GM23338 (cell line): ENCODE measurements at regions not wholly inside any gene's neighbourhood (a gene's known extent, or its start where the extent isn't known, plus 50 kb on each side); places are given as distances from the start of the nearest gene placed in this dataset.
"Not testable (repeated sequence)": the region's sequence is repeated elsewhere in the genome, so short reads cannot be mapped to it uniquely, and the experiment has no call there.

ENCODE experiments used
- CREB1 ChIP-seq: fragments of 250-450 bp; sonication (Bioruptor Pico); IDR thresholded peaks from 2 replicates; pipeline ENCODE4 v1.5.0; 2020; ENCODE audit warnings: low read depth, mild to moderate bottlenecking, moderate library complexity
- EZH2 ChIP-seq: fragments of 200-600 bp; sonication (generic); IDR thresholded peaks from one replicate; pipeline ENCODE4 v1.8.0; 2017; ENCODE audit warnings: antibody characterized with exemption, mild to moderate bottlenecking, low read depth; ENCODE audit not compliant: unreplicated experiment
- EZH2phosphoT487 ChIP-seq: fragments of 200-600 bp; sonication (generic); IDR thresholded peaks from one replicate; pipeline ENCODE4 v1.8.1; 2018; ENCODE audit warnings: antibody characterized with exemption; ENCODE audit not compliant: unreplicated experiment
- NANOG ChIP-seq: IDR thresholded peaks from 2 replicates; pipeline ENCODE4 v1.6.1; 2016; ENCODE audit warnings: antibody characterized with exemption, borderline replicate concordance
- POLR2AphosphoS5 ChIP-seq: IDR thresholded peaks from 2 replicates; pipeline ENCODE4 v1.6.1; 2016; ENCODE audit warnings: antibody characterized with exemption, low read depth
- ZNF331 ChIP-seq: fragments of 250-450 bp; sonication (Bioruptor Pico); IDR thresholded peaks from 2 replicates; pipeline ENCODE4 v1.5.0; 2020; ENCODE audit warnings: low read depth, mild to moderate bottlenecking, moderate library complexity
- TF ChIP-seq, protein P1 (sequence below): IDR thresholded peaks from one replicate; pipeline ENCODE4 v1.6.1; 2018; ENCODE audit warnings: antibody characterized with exemption; ENCODE audit not compliant: unreplicated experiment
- TF ChIP-seq, protein P2 (sequence below), 2 experiments: fragments of 200-600 bp in 1 of 2; sonication (generic) in 1 of 2; conservative IDR thresholded peaks; 2 replicates each; pipeline versions ENCODE4 v1.5.1 to v1.6.1; 2016 to 2017; ENCODE audit warnings: antibody characterized with exemption in 2 of 2, low read depth in 2 of 2, mild to moderate bottlenecking in 2 of 2, moderate library complexity in 1 of 2
- TF ChIP-seq, protein P3 (sequence below): fragments of 250-450 bp; sonication (Bioruptor Pico); IDR thresholded peaks from 2 replicates; pipeline ENCODE4 v1.5.0; 2020; ENCODE audit warnings: mild to moderate bottlenecking, moderate library complexity

DNA sequence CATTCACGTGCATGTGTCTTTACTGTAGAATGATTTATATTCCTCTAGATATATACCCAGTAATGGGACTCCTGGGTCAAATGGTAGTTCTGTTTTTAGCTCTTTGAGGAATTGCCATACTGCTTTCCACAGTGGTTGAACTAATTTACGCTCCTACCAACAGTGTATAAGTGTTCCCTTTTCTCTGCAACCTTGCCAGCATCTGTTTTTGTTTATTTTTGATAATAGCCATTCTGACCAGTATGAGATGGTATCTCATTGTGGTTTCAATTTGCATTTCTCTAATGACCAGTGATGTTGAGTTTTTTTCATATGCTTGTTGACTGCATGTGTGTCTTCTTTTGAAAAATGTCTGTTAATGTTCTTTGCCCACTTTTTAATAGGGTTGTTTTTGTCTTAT is 236.8 kb upstream of the IRF2BP2 start:
- TF ChIP-seq, protein P1, sequence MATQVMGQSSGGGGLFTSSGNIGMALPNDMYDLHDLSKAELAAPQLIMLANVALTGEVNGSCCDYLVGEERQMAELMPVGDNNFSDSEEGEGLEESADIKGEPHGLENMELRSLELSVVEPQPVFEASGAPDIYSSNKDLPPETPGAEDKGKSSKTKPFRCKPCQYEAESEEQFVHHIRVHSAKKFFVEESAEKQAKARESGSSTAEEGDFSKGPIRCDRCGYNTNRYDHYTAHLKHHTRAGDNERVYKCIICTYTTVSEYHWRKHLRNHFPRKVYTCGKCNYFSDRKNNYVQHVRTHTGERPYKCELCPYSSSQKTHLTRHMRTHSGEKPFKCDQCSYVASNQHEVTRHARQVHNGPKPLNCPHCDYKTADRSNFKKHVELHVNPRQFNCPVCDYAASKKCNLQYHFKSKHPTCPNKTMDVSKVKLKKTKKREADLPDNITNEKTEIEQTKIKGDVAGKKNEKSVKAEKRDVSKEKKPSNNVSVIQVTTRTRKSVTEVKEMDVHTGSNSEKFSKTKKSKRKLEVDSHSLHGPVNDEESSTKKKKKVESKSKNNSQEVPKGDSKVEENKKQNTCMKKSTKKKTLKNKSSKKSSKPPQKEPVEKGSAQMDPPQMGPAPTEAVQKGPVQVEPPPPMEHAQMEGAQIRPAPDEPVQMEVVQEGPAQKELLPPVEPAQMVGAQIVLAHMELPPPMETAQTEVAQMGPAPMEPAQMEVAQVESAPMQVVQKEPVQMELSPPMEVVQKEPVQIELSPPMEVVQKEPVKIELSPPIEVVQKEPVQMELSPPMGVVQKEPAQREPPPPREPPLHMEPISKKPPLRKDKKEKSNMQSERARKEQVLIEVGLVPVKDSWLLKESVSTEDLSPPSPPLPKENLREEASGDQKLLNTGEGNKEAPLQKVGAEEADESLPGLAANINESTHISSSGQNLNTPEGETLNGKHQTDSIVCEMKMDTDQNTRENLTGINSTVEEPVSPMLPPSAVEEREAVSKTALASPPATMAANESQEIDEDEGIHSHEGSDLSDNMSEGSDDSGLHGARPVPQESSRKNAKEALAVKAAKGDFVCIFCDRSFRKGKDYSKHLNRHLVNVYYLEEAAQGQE: not testable (repeated sequence)
- TF ChIP-seq, protein P2, sequence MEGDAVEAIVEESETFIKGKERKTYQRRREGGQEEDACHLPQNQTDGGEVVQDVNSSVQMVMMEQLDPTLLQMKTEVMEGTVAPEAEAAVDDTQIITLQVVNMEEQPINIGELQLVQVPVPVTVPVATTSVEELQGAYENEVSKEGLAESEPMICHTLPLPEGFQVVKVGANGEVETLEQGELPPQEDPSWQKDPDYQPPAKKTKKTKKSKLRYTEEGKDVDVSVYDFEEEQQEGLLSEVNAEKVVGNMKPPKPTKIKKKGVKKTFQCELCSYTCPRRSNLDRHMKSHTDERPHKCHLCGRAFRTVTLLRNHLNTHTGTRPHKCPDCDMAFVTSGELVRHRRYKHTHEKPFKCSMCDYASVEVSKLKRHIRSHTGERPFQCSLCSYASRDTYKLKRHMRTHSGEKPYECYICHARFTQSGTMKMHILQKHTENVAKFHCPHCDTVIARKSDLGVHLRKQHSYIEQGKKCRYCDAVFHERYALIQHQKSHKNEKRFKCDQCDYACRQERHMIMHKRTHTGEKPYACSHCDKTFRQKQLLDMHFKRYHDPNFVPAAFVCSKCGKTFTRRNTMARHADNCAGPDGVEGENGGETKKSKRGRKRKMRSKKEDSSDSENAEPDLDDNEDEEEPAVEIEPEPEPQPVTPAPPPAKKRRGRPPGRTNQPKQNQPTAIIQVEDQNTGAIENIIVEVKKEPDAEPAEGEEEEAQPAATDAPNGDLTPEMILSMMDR (conservative IDR thresholded peaks at IDR 0.05; ENCODE audit: low read depth in 2 of 2): not testable (repeated sequence)
- TF ChIP-seq EZH2phosphoT487; POLR2AphosphoS5; NANOG; EZH2; CREB1 (CRISPR knock-in tag); ZNF331 (CRISPR knock-in tag): not testable (repeated sequence)
- TF ChIP-seq, protein P3, sequence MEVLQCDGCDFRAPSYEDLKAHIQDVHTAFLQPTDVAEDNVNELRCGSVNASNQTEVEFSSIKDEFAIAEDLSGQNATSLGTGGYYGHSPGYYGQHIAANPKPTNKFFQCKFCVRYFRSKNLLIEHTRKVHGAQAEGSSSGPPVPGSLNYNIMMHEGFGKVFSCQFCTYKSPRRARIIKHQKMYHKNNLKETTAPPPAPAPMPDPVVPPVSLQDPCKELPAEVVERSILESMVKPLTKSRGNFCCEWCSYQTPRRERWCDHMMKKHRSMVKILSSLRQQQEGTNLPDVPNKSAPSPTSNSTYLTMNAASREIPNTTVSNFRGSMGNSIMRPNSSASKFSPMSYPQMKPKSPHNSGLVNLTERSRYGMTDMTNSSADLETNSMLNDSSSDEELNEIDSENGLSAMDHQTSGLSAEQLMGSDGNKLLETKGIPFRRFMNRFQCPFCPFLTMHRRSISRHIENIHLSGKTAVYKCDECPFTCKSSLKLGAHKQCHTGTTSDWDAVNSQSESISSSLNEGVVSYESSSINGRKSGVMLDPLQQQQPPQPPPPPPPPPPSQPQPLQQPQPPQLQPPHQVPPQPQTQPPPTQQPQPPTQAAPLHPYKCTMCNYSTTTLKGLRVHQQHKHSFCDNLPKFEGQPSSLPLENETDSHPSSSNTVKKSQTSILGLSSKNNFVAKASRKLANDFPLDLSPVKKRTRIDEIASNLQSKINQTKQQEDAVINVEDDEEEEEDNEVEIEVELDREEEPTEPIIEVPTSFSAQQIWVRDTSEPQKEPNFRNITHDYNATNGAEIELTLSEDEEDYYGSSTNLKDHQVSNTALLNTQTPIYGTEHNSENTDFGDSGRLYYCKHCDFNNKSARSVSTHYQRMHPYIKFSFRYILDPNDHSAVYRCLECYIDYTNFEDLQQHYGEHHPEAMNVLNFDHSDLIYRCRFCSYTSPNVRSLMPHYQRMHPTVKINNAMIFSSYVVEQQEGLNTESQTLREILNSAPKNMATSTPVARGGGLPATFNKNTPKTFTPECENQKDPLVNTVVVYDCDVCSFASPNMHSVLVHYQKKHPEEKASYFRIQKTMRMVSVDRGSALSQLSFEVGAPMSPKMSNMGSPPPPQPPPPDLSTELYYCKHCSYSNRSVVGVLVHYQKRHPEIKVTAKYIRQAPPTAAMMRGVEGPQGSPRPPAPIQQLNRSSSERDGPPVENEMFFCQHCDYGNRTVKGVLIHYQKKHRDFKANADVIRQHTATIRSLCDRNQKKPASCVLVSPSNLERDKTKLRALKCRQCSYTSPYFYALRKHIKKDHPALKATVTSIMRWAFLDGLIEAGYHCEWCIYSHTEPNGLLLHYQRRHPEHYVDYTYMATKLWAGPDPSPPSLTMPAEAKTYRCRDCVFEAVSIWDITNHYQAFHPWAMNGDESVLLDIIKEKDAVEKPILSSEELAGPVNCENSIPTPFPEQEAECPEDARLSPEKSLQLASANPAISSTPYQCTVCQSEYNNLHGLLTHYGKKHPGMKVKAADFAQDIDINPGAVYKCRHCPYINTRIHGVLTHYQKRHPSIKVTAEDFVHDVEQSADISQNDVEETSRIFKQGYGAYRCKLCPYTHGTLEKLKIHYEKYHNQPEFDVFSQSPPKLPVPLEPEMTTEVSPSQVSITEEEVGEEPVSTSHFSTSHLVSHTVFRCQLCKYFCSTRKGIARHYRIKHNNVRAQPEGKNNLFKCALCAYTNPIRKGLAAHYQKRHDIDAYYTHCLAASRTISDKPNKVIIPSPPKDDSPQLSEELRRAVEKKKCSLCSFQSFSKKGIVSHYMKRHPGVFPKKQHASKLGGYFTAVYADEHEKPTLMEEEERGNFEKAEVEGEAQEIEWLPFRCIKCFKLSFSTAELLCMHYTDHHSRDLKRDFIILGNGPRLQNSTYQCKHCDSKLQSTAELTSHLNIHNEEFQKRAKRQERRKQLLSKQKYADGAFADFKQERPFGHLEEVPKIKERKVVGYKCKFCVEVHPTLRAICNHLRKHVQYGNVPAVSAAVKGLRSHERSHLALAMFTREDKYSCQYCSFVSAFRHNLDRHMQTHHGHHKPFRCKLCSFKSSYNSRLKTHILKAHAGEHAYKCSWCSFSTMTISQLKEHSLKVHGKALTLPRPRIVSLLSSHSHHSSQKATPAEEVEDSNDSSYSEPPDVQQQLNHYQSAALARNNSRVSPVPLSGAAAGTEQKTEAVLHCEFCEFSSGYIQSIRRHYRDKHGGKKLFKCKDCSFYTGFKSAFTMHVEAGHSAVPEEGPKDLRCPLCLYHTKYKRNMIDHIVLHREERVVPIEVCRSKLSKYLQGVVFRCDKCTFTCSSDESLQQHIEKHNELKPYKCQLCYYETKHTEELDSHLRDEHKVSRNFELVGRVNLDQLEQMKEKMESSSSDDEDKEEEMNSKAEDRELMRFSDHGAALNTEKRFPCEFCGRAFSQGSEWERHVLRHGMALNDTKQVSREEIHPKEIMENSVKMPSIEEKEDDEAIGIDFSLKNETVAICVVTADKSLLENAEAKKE (CRISPR knock-in tag): not testable (repeated sequence)
